Astrocyte (in vitro differentiated cells and primary cell): ENCODE measurements at regions not wholly inside any gene's neighbourhood (a gene's known extent, or its start where the extent isn't known, plus 50 kb on each side); places are given as distances from the start of the nearest gene placed in this dataset.

Experiments
- DNase-seq: peaks from one replicate; pipeline ENCODE4 v3.0.0-alpha.2; 2010; ENCODE audit warnings: low read depth
- FAIRE-seq: peaks from 2 replicates; lab custom pipeline; 2011; peaks lifted over from hg19 to GRCh38; lab: Jason Lieb, UNC
- H2AFZ ChIP-seq: 2 replicates; pipeline ENCODE4 v1.6.0; 2012; ENCODE audit warnings: low read depth, low read length, inconsistent platforms
- H3K27ac ChIP-seq: 2 replicates; pipeline ENCODE4 v1.5.1; 2011; ENCODE audit warnings: low read depth, low read length, inconsistent platforms
- H3K27me3 ChIP-seq: 2 replicates; pipeline ENCODE4 v1.6.0; 2011; ENCODE audit warnings: low read length, inconsistent platforms; ENCODE audit not compliant: insufficient read depth
- H3K36me3 ChIP-seq: 2 replicates; pipeline ENCODE4 v1.5.1; 2011; ENCODE audit warnings: low read length, inconsistent platforms; ENCODE audit not compliant: insufficient read depth
- H3K4me1 ChIP-seq: 2 replicates; pipeline ENCODE4 v1.5.1; 2011; ENCODE audit warnings: low read length, inconsistent platforms; ENCODE audit not compliant: insufficient read depth
- H3K4me2 ChIP-seq: 2 replicates; pipeline ENCODE4 v1.6.0; 2012; ENCODE audit warnings: low read length, inconsistent platforms
- H3K4me3 ChIP-seq: 2 replicates; pipeline ENCODE4 v1.5.1; 2011; ENCODE audit warnings: low read depth, mild to moderate bottlenecking, low read length, inconsistent platforms; ENCODE audit not compliant: insufficient read depth
- H3K79me2 ChIP-seq: 2 replicates; pipeline ENCODE4 v1.6.0; 2012; ENCODE audit warnings: mild to moderate bottlenecking, low read length, inconsistent platforms; ENCODE audit not compliant: insufficient read depth
- H3K9ac ChIP-seq: 2 replicates; pipeline ENCODE4 v1.6.0; 2012; ENCODE audit warnings: mild to moderate bottlenecking, low read length, inconsistent platforms
- H3K9me3 ChIP-seq: 2 replicates; pipeline ENCODE4 v1.5.1; 2012; ENCODE audit warnings: low read depth, mild to moderate bottlenecking, low read length, inconsistent platforms; ENCODE audit not compliant: insufficient read depth
- H4K20me1 ChIP-seq: 2 replicates; pipeline ENCODE4 v1.6.0; 2012; ENCODE audit warnings: low read length, inconsistent platforms; ENCODE audit not compliant: insufficient read depth
- H3K27ac Mint-ChIP-seq: one replicate; pipeline ENCODE4 v1.8.0; 2021; ENCODE audit warnings: mild to moderate bottlenecking, mixed read lengths; ENCODE audit not compliant: unreplicated experiment
- H3K27me3 Mint-ChIP-seq: one replicate; pipeline ENCODE4 v1.8.0; 2021; ENCODE audit warnings: low read depth, mixed read lengths; ENCODE audit not compliant: unreplicated experiment
- H3K36me3 Mint-ChIP-seq: one replicate; pipeline ENCODE4 v1.8.0; 2021; ENCODE audit warnings: low read depth, mixed read lengths; ENCODE audit not compliant: unreplicated experiment
- H3K4me1 Mint-ChIP-seq: one replicate; pipeline ENCODE4 v1.8.0; 2021; ENCODE audit warnings: low read depth, mixed read lengths; ENCODE audit not compliant: unreplicated experiment
- H3K4me3 Mint-ChIP-seq: one replicate; pipeline ENCODE4 v1.8.0; 2021; ENCODE audit warnings: mild to moderate bottlenecking, moderate library complexity, mixed read lengths; ENCODE audit not compliant: unreplicated experiment
- H3K9me3 Mint-ChIP-seq: one replicate; pipeline ENCODE4 v1.8.0; 2021; ENCODE audit warnings: mild to moderate bottlenecking, mixed read lengths; ENCODE audit not compliant: unreplicated experiment
- EZH2 ChIP-seq: IDR thresholded peaks from 2 replicates; pipeline ENCODE4 v1.6.1; 2012; ENCODE audit warnings: mild to moderate bottlenecking, low read length, inconsistent platforms; ENCODE audit not compliant: insufficient read depth
- TF ChIP-seq, protein P1 (sequence below): IDR thresholded peaks from 2 replicates; pipeline ENCODE4 v1.5.1; 2011; ENCODE audit warnings: low read depth, mild to moderate bottlenecking, inconsistent platforms, low read length, moderate library complexity; ENCODE audit not compliant: insufficient read depth

DNA sequence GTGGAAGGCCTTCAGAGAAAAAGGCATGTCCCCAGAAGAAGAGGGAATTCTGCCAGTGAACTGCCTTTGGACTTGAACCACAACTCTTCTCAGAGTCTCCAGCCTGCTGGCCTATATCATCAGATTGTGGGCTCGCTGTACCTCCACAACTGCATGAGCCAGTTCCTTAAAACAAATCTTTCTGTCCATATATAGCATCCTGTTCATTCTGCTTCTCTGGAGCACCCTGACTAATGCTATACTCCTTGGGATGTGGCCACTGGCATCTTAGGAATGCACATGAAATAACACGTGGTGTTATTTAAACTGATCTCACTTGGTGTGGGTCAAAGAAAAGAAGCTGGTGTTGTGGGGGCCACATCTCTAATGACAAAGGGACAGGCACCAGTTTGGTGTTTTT is 58.3 kb upstream of the VSTM5 start:
- FAIRE-seq (peak; percentile 88), DNase-seq (peak; percentile 94)
- H3K4me1 Mint-ChIP-seq: peaks cover 28% of the 10 kb centered on the region
- H3K79me2 ChIP-seq: no peaks in the 10 kb centered on the region
- H3K27ac Mint-ChIP-seq: peak overlapping the region; percentile 94
- H3K36me3 ChIP-seq: no peaks in the 10 kb centered on the region
- H3K4me2 ChIP-seq: peak overlapping the region; percentile 65
- H3K4me1 ChIP-seq: peaks cover 21% of the 10 kb centered on the region
- H3K4me3 Mint-ChIP-seq: no peak overlapping the region
- H3K27me3 ChIP-seq: no peaks in the 10 kb centered on the region
- H3K27ac ChIP-seq: peak overlapping the region; percentile 51
- H4K20me1 ChIP-seq: no peaks in the 10 kb centered on the region
- no peaks in the 10 kb centered on the region for H3K9me3 ChIP-seq
- no peaks in the 10 kb centered on the region for H3K9me3 Mint-ChIP-seq
- no peaks in the 10 kb centered on the region for H3K36me3 Mint-ChIP-seq
- H3K4me3 ChIP-seq: no peak overlapping the region
- H2AFZ ChIP-seq: no peak overlapping the region
- TF ChIP-seq, protein P1, sequence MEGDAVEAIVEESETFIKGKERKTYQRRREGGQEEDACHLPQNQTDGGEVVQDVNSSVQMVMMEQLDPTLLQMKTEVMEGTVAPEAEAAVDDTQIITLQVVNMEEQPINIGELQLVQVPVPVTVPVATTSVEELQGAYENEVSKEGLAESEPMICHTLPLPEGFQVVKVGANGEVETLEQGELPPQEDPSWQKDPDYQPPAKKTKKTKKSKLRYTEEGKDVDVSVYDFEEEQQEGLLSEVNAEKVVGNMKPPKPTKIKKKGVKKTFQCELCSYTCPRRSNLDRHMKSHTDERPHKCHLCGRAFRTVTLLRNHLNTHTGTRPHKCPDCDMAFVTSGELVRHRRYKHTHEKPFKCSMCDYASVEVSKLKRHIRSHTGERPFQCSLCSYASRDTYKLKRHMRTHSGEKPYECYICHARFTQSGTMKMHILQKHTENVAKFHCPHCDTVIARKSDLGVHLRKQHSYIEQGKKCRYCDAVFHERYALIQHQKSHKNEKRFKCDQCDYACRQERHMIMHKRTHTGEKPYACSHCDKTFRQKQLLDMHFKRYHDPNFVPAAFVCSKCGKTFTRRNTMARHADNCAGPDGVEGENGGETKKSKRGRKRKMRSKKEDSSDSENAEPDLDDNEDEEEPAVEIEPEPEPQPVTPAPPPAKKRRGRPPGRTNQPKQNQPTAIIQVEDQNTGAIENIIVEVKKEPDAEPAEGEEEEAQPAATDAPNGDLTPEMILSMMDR: no peak
- TF ChIP-seq EZH2: no peak
- H3K9ac ChIP-seq: no peak overlapping the region
- H3K27me3 Mint-ChIP-seq: no peaks in the 10 kb centered on the region

DNA sequence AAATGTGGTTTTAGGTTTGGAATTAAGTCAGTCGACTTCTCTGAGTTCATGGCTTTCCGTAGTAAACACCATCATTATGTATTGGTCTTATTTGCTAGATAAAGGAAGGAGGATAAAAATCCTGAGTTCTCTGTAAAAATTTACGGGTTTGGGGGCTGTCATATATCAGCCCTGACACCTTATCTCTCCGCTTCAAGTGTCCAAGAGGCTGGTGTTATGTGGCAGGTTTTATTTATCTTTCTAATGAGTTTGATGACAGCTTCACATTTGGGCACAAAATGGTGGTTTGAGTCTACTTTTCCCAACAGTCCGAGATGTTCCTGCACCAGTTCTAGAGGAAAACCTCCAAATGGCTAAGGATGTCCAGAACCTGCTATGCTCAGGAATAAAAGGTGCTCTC is 67.3 kb upstream of the VSTM5 start:
- Histone ChIP-seq H3K36me3 (no peaks in the 10 kb centered on the region), H3K27me3 (no peaks in the 10 kb centered on the region), H3K4me2 (no peak overlapping the region), H3K9ac (no peak overlapping the region), H3K4me3 (no peak overlapping the region), H4K20me1 (no peaks in the 10 kb centered on the region), H3K27ac (no peak overlapping the region), H3K4me1 (no peaks in the 10 kb centered on the region), H2AFZ (no peak overlapping the region), H3K79me2 (no peaks in the 10 kb centered on the region), H3K9me3 (no peaks in the 10 kb centered on the region)
- H3K9me3 Mint-ChIP-seq: peaks cover 2% of the 10 kb centered on the region
- H3K36me3 Mint-ChIP-seq: no peaks in the 10 kb centered on the region
- TF ChIP-seq, protein P1: no peak
- no peak for TF ChIP-seq EZH2
- peaks cover 5% of the 10 kb centered on the region for H3K27me3 Mint-ChIP-seq
- FAIRE-seq (no peak), DNase-seq (no peak)
- no peak overlapping the region for H3K4me3 Mint-ChIP-seq
- no peak overlapping the region for H3K27ac Mint-ChIP-seq
- peaks cover 2% of the 10 kb centered on the region for H3K4me1 Mint-ChIP-seq

DNA sequence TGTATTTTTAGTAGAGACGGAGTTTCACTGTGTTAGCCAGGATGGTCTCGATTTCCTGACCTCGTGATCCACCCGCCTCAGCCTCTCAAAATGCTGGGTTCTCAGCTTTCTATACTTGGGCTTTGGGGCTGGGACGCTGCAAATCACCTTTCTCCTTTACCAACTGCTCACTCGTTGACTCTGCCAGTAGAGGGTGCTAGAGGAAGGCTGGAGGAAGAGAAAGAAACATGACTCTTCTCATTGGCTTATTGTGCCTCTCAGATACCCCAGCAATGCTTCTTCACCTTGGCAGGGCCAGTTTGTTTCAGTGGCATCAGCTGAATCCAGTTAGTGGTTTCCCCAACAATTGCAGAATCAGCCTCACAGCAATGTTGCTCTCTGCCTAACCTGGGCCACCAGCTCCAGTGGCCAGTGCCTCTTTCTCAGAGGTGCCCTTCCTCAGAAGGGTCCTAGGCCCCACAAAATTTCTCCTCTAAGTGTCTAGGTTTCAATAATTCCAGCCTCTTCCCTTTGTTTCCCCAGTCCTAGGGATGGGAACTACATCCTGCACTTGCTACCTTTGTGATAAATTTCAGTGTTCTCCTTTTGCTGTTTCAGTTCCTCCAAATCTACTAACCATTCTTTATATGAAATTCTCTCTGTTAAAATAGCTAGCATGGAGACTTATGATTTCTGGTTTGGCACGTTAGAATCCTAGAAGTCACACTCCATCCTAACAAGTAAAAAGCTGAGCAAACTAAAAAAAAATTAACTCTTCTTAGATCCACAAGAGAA is 71.5 kb upstream of the VSTM5 start:
- no peaks in the 10 kb centered on the region for H3K36me3 ChIP-seq
- Mint-ChIP-seq H3K4me3 (no peak overlapping the region), H3K27ac (no peak overlapping the region), H3K9me3 (peaks cover 2% of the 10 kb centered on the region), H3K27me3 (peaks cover 5% of the 10 kb centered on the region), H3K4me1 (peaks cover 5% of the 10 kb centered on the region), H3K36me3 (no peaks in the 10 kb centered on the region)
- H3K9ac ChIP-seq: no peak overlapping the region
- no peaks in the 10 kb centered on the region for H3K9me3 ChIP-seq
- no peaks in the 10 kb centered on the region for H3K4me1 ChIP-seq
- DNase-seq: peak; percentile 45
- TF ChIP-seq, protein P1: peak; percentile 70
- TF ChIP-seq EZH2: no peak
- peak overlapping the region; percentile 23 for H2AFZ ChIP-seq
- peak; percentile 5 for FAIRE-seq
- no peak overlapping the region for H3K27ac ChIP-seq
- H3K4me2 ChIP-seq: no peak overlapping the region
- H4K20me1 ChIP-seq: no peaks in the 10 kb centered on the region
- H3K79me2 ChIP-seq: no peaks in the 10 kb centered on the region
- H3K4me3 ChIP-seq: no peak overlapping the region
- no peaks in the 10 kb centered on the region for H3K27me3 ChIP-seq
